DND-41 (cell line): ENCODE measurements at regions not wholly inside any gene's neighbourhood (a gene's known extent, or its start where the extent isn't known, plus 50 kb on each side); places are given as distances from the start of the nearest gene placed in this dataset.

Experiments used
- ATAC-seq: fragments of 200-7000 bp; cut with Tn5 transposase; 3 replicates; pipeline ENCODE4 v1.9.1; 2021; ENCODE audit warnings: low read depth; ENCODE audit not compliant: insufficient read depth
- DNase-seq: peaks from one replicate; pipeline ENCODE4 v3.0.0-alpha.2; 2020
- H2AFZ ChIP-seq: 2 replicates; pipeline ENCODE4 v1.6.0; 2012; ENCODE audit warnings: low read depth, low read length
- H3K27ac ChIP-seq: 2 replicates; pipeline ENCODE4 v1.5.1; 2012; ENCODE audit warnings: low read length, inconsistent platforms
- H3K27me3 ChIP-seq: fragments of 200-600 bp; sonication (generic); 2 replicates; pipeline ENCODE4 v1.6.0; 2012; ENCODE audit warnings: low read length, mild to moderate bottlenecking, inconsistent platforms; ENCODE audit not compliant: insufficient read depth, poor library complexity
- H3K36me3 ChIP-seq: 2 replicates; pipeline ENCODE4 v1.5.1; 2012; ENCODE audit warnings: low read length, inconsistent platforms; ENCODE audit not compliant: insufficient read depth
- H3K4me1 ChIP-seq: 2 replicates; pipeline ENCODE4 v1.5.1; 2012; ENCODE audit warnings: mild to moderate bottlenecking, low read length; ENCODE audit not compliant: insufficient read depth
- H3K4me2 ChIP-seq: 2 replicates; pipeline ENCODE4 v1.6.0; 2012; ENCODE audit warnings: mild to moderate bottlenecking, moderate library complexity, low read length, inconsistent platforms; ENCODE audit not compliant: insufficient read depth
- H3K4me3 ChIP-seq, 2 experiments: fragments of 200-600 bp in 1 of 2; shearing (Covaris generic) in 1 of 2; 2 replicates each; pipeline ENCODE4 v1.5.1; 2012 to 2016; ENCODE audit warnings: inconsistent platforms in 2 of 2, low read length in 2 of 2, mild to moderate bottlenecking in 2 of 2, low read depth in 1 of 2, moderate library complexity in 1 of 2
- H3K79me2 ChIP-seq: 2 replicates; pipeline ENCODE4 v1.6.0; 2012; ENCODE audit warnings: low read length, inconsistent platforms; ENCODE audit not compliant: insufficient read depth
- H3K9ac ChIP-seq: 2 replicates; pipeline ENCODE4 v1.6.0; 2012; ENCODE audit warnings: low read depth, mild to moderate bottlenecking, inconsistent platforms, low read length, moderate library complexity
- H3K9me3 ChIP-seq: 2 replicates; pipeline ENCODE4 v1.5.1; 2012; ENCODE audit warnings: low read length, moderate library complexity, mild to moderate bottlenecking, inconsistent platforms; ENCODE audit not compliant: insufficient read depth, severe bottlenecking
- H4K20me1 ChIP-seq: 2 replicates; pipeline ENCODE4 v1.6.0; 2012; ENCODE audit warnings: low read length; ENCODE audit not compliant: insufficient read depth
- CTCF ChIP-seq: IDR thresholded peaks from 2 replicates; pipeline ENCODE4 v1.5.1; 2012; ENCODE audit warnings: borderline replicate concordance, low read length, moderate library complexity, mild to moderate bottlenecking; ENCODE audit not compliant: poor library complexity, severe bottlenecking; ENCODE audit errors: extremely low read depth
- EZH2 ChIP-seq: IDR thresholded peaks from 3 replicates; pipeline ENCODE4 v1.6.1; 2012; ENCODE audit warnings: borderline replicate concordance, low read depth, mild to moderate bottlenecking, moderate library complexity, low read length, inconsistent platforms; ENCODE audit not compliant: severe bottlenecking

DNA sequence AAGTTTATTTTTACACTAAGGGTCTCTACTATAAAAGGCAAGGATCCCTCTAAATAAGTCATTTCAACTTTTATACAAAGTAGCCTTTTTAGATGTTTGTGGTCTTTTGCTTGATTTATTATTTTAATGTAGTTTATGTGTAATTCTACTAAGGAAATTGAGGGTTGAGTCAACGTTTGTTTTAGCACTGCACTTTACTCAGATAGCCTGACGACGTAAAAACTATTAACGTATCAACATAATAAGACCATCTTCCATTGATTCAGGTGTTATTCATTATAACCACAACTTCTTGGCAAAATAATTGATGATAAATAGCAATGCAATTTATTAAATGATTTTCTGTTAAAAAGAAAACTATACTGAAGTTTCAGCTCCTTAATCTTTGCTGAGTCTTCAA lies 1103.6 kb upstream of the ACVR2A start:
- no peaks in the 10 kb centered on the region for H3K36me3 ChIP-seq
- no peak overlapping the region for H3K27ac ChIP-seq
- no peak overlapping the region for H3K9ac ChIP-seq
- DNase-seq (no peak), ATAC-seq (no peak)
- no peaks in the 10 kb centered on the region for H3K9me3 ChIP-seq
- H3K79me2 ChIP-seq, result no peaks in the 10 kb centered on the region
- H4K20me1 ChIP-seq, result no peaks in the 10 kb centered on the region
- no peaks in the 10 kb centered on the region for H3K4me1 ChIP-seq
- no peak overlapping the region for H3K4me2 ChIP-seq
- TF ChIP-seq EZH2 (no peak), CTCF (no peak)
- H3K4me3 ChIP-seq, result no peak overlapping the region
- no peak overlapping the region for H2AFZ ChIP-seq
- H3K27me3 ChIP-seq, result no peaks in the 10 kb centered on the region

- Histone ChIP-seq H3K27me3 (no peaks in the 10 kb centered on the region), H3K36me3 (no peaks in the 10 kb centered on the region), H2AFZ (no peak overlapping the region), H3K9ac (no peak overlapping the region), H4K20me1 (no peaks in the 10 kb centered on the region), H3K4me3 (no peak overlapping the region), H3K79me2 (no peaks in the 10 kb centered on the region), H3K4me2 (no peak overlapping the region), H3K9me3 (no peaks in the 10 kb centered on the region), H3K27ac (no peak overlapping the region), H3K4me1 (no peaks in the 10 kb centered on the region)
- ATAC-seq (no peak), DNase-seq (no peak)
- TF ChIP-seq EZH2 (no peak), CTCF (no peak)
Observed at GRCh38 chr2:146734821-146735190, 1110.0 kb upstream of the ACVR2A start.

- H3K9ac ChIP-seq, result no peak overlapping the region
- H3K4me3 ChIP-seq, result no peak overlapping the region
- H3K4me1 ChIP-seq, result no peaks in the 10 kb centered on the region
- DNase-seq (peak; percentile 3), ATAC-seq (peak; percentile 83)
- H3K9me3 ChIP-seq, result no peaks in the 10 kb centered on the region
- no peak overlapping the region for H3K4me2 ChIP-seq
- H3K27me3 ChIP-seq, result no peaks in the 10 kb centered on the region
- no peaks in the 10 kb centered on the region for H3K36me3 ChIP-seq
- no peak overlapping the region for H3K27ac ChIP-seq
- no peaks in the 10 kb centered on the region for H3K79me2 ChIP-seq
- TF ChIP-seq EZH2 (no peak), CTCF (peak; percentile 63)
- H2AFZ ChIP-seq, result no peak overlapping the region
- no peaks in the 10 kb centered on the region for H4K20me1 ChIP-seq
Observed at GRCh38 chr2:146734042-146734820, 1110.6 kb upstream of the ACVR2A start.
